ENCODE measurements at regions not wholly inside any gene's neighbourhood (a gene's known extent, or its start where the extent isn't known, plus 50 kb on each side); places are given as distances from the start of the nearest gene placed in this dataset.

DNA sequence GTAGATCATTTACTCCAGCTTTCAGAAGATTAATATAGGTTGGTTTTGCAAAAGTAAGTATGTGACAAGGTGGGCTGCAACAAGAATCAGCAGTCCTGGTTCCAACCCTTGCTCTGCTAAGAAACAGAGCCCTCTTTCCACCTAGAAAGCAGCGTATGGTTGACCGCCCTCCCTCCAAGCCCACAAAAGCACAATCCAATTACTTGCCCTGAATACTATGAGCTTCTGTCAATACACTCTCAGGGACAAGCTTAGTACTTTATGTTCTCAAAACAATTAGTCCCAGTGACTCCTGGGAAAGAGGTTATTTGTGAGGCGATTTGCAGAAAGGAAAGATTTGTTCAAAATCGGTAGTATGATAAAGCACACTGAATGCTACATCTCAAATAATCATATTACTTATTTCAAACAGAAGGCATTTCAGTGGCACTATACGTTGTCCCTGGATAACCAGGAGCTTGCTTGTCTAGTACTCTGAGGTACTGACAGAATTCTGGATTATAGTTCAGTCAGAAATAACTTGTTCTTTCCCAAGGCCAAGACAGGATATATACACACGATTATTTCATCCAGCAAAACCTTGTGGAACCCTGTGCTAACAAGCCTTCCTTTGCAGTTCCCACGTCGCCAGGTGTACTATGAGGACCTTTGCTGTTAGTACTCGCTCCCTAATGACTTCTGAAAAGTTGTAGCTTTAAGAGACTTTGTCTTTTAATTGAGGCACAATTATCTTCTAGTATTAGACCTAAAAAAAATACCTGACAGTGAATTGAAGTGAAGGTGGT lies 96.9 kb upstream of the ADTRP start:
- Histone ChIP-seq H3K36me3 (ENCODE audit: insufficient read depth, low read length, poor library complexity, severe bottlenecking) (no peaks in the 10 kb centered on the region), H3K27ac (ENCODE audit: low read depth, low read length, poor library complexity, severe bottlenecking) (no peak overlapping the region), H3K4me3 (ENCODE audit: low read depth, low read length, poor library complexity, severe bottlenecking) (no peak overlapping the region), H3K4me1 (ENCODE audit: insufficient read depth, low read length, poor library complexity, severe bottlenecking) (no peaks in the 10 kb centered on the region), H3K9me3 (ENCODE audit: low read depth, low read length, poor library complexity, severe bottlenecking) (no peaks in the 10 kb centered on the region), H3K27me3 (replicated peaks; ENCODE audit: insufficient read depth, low read depth, low read length, poor library complexity) (no peaks in the 10 kb centered on the region)
- ChIA-PET POLR2A (ENCODE audit: low non-redundant PET) (no interaction called here), CTCF (no interaction called here)
- TF ChIP-seq, protein P1, sequence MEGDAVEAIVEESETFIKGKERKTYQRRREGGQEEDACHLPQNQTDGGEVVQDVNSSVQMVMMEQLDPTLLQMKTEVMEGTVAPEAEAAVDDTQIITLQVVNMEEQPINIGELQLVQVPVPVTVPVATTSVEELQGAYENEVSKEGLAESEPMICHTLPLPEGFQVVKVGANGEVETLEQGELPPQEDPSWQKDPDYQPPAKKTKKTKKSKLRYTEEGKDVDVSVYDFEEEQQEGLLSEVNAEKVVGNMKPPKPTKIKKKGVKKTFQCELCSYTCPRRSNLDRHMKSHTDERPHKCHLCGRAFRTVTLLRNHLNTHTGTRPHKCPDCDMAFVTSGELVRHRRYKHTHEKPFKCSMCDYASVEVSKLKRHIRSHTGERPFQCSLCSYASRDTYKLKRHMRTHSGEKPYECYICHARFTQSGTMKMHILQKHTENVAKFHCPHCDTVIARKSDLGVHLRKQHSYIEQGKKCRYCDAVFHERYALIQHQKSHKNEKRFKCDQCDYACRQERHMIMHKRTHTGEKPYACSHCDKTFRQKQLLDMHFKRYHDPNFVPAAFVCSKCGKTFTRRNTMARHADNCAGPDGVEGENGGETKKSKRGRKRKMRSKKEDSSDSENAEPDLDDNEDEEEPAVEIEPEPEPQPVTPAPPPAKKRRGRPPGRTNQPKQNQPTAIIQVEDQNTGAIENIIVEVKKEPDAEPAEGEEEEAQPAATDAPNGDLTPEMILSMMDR (conservative IDR thresholded peaks at IDR 0.05; ENCODE audit: low read depth, low read length): no peak
- no peak for TF ChIP-seq EZH2 (IDR thresholded peaks at IDR 0.05; ENCODE audit: borderline replicate concordance, low read depth, low read length, poor library complexity, severe bottlenecking)
- intact Hi-C loops (cut with micrococcal nuclease; ENCODE audit: unreplicated experiment): no loop called here
- BruUV-seq (replicated peaks): no TSS peak
- no peak for DNase-seq (ENCODE audit: low spot score)

DNA sequence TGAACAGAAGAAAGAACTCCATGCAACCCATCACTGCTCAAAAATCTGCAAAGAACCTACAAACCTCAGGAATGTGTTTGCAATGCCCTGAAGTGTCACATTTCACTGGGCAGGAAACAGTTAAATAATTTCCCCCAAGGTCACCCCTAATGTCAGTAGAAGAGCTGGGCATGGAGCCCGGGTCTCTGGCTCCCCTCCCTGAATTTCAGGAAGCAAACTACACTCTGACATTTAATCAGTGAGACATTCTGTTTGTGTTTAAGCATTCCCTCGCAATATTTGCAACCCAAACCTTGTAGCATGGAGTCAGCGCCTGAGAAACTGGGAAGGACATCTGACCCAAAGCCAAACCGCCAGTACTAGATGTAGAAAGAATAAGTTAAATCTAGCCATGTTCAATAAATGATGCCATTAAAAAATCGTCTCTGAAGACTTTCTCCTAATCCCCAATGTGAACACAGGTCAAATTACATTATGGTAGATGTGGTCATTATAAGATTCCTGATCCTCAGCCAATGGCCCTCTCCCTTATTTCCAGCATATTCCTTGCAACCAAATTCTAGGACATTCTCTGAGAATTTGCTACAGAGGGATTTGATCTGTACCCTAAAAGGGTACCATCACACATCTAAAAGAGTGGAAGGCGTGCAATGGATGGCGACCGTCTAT lies 91.2 kb upstream of the ADTRP start:
- no peak for DNase-seq (ENCODE audit: low spot score)
- H3K36me3 ChIP-seq (ENCODE audit: insufficient read depth, low read length, poor library complexity, severe bottlenecking): no peaks in the 10 kb centered on the region
- no TSS peak for BruUV-seq (replicated peaks)
- no peak overlapping the region for H3K27ac ChIP-seq (ENCODE audit: low read depth, low read length, poor library complexity, severe bottlenecking)
- ChIA-PET CTCF (no interaction called here), POLR2A (ENCODE audit: low non-redundant PET) (no interaction called here)
- no peak overlapping the region for H3K4me3 ChIP-seq (ENCODE audit: low read depth, low read length, poor library complexity, severe bottlenecking)
- H3K4me1 ChIP-seq (ENCODE audit: insufficient read depth, low read length, poor library complexity, severe bottlenecking): no peaks in the 10 kb centered on the region
- no peaks in the 10 kb centered on the region for H3K27me3 ChIP-seq (replicated peaks; ENCODE audit: insufficient read depth, low read depth, low read length, poor library complexity)
- H3K9me3 ChIP-seq (ENCODE audit: low read depth, low read length, poor library complexity, severe bottlenecking): no peaks in the 10 kb centered on the region
- TF ChIP-seq EZH2 (IDR thresholded peaks at IDR 0.05; ENCODE audit: borderline replicate concordance, low read depth, low read length, poor library complexity, severe bottlenecking): no peak
- intact Hi-C loops (cut with micrococcal nuclease; ENCODE audit: unreplicated experiment): no loop called here

DNA sequence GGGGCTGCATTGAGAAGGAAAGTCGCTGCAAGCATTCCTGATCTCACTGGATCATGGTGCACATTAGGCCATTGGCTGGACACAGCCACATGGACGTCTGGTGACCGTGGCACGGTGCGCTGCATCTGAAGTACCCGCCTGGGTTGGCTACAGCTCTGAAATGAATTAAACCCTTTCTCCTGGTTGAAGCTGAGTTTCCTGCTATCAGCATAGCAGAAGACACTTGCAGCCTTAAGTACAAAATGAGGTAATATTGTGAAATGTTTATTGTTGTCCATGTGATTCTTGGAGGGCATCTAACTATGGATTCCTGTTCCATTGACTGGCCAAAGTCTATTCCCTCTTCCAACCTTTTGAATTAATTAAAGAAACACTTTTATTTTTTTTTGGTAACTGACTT lies 89.8 kb upstream of the ADTRP start:
- no TSS peak for BruUV-seq (replicated peaks)
- DNase-seq (ENCODE audit: low spot score): no peak
- ChIA-PET POLR2A (ENCODE audit: low non-redundant PET) (no interaction called here), CTCF (no interaction called here)
- TF ChIP-seq EZH2 (IDR thresholded peaks at IDR 0.05; ENCODE audit: borderline replicate concordance, low read depth, low read length, poor library complexity, severe bottlenecking): no peak
- TF ChIP-seq, protein P1 (conservative IDR thresholded peaks at IDR 0.05; ENCODE audit: low read depth, low read length): no peak
- H3K27ac ChIP-seq (ENCODE audit: low read depth, low read length, poor library complexity, severe bottlenecking): no peak overlapping the region
- intact Hi-C loops (cut with micrococcal nuclease; ENCODE audit: unreplicated experiment): no loop called here
- H3K4me3 ChIP-seq (ENCODE audit: low read depth, low read length, poor library complexity, severe bottlenecking): no peak overlapping the region
- H3K4me1 ChIP-seq (ENCODE audit: insufficient read depth, low read length, poor library complexity, severe bottlenecking): no peaks in the 10 kb centered on the region
- no peaks in the 10 kb centered on the region for H3K36me3 ChIP-seq (ENCODE audit: insufficient read depth, low read length, poor library complexity, severe bottlenecking)
- H3K27me3 ChIP-seq (replicated peaks; ENCODE audit: insufficient read depth, low read depth, low read length, poor library complexity): no peaks in the 10 kb centered on the region
- no peaks in the 10 kb centered on the region for H3K9me3 ChIP-seq (ENCODE audit: low read depth, low read length, poor library complexity, severe bottlenecking)
